ENCODE measurements at regions not wholly inside any gene's neighbourhood (a gene's known extent, or its start where the extent isn't known, plus 50 kb on each side); places are given as distances from the start of the nearest gene placed in this dataset.

- no peak for TF ChIP-seq EP300 (IDR thresholded peaks at IDR 0.05)
- TF ChIP-seq POLR2A (IDR thresholded peaks at IDR 0.05; ENCODE audit: low read depth), result no peak
- TF ChIP-seq CTCF (IDR thresholded peaks at IDR 0.05), result no peak
- TF ChIP-seq POLR2AphosphoS5 (IDR thresholded peaks at IDR 0.05), result no peak
Measured at GRCh38 chr2:240319855-240320203, 115.6 kb upstream of the GPC1 start.
